Neuronal stem cell (in vitro differentiated cells): ENCODE measurements at regions not wholly inside any gene's neighbourhood (a gene's known extent, or its start where the extent isn't known, plus 50 kb on each side); places are given as distances from the start of the nearest gene placed in this dataset.
"Not testable (repeated sequence)": the region's sequence is repeated elsewhere in the genome, so short reads cannot be mapped to it uniquely, and the experiment has no call there.

ENCODE experiments used
- DNase-seq: peaks from one replicate; pipeline ENCODE4 v3.0.0-alpha.2; 2013; ENCODE audit warnings: low spot score
- H2AFZ ChIP-seq: one replicate; pipeline ENCODE4 v1.6.1; 2013; ENCODE audit warnings: mild to moderate bottlenecking, low read length, inconsistent platforms
- H2AK5ac ChIP-seq: 2 replicates; pipeline ENCODE4 v1.6.1; 2013; ENCODE audit warnings: low read depth, mild to moderate bottlenecking, inconsistent platforms, low read length, moderate library complexity, mixed read lengths
- H2BK120ac ChIP-seq: 2 replicates; pipeline ENCODE4 v1.6.1; 2013; ENCODE audit warnings: low read depth, mild to moderate bottlenecking, inconsistent platforms, low read length, moderate library complexity, mixed read lengths
- H2BK12ac ChIP-seq: one replicate; pipeline ENCODE4 v1.6.1; 2013; ENCODE audit warnings: low read length, inconsistent platforms
- H2BK15ac ChIP-seq: 2 replicates; pipeline ENCODE4 v1.6.1; 2013; ENCODE audit warnings: mild to moderate bottlenecking, low read length, inconsistent platforms, mixed read lengths
- H2BK5ac ChIP-seq: one replicate; pipeline ENCODE4 v1.6.1; 2013; ENCODE audit warnings: inconsistent platforms, mild to moderate bottlenecking, low read length, moderate library complexity
- H3K14ac ChIP-seq: one replicate; pipeline ENCODE4 v1.6.1; 2013; ENCODE audit warnings: low read length, inconsistent platforms
- H3K18ac ChIP-seq: 2 replicates; pipeline ENCODE4 v1.6.1; 2013; ENCODE audit warnings: low read length, inconsistent platforms
- H3K23ac ChIP-seq: 2 replicates; pipeline ENCODE4 v1.6.1; 2013; ENCODE audit warnings: low read depth, mild to moderate bottlenecking, mixed read lengths, low read length, inconsistent platforms; ENCODE audit not compliant: poor library complexity
- H3K27ac ChIP-seq: replicated peaks from 3 replicates; pipeline ENCODE4 v1.5.1; 2013; ENCODE audit warnings: low read length, inconsistent platforms
- H3K27me3 ChIP-seq, 3 experiments: 2 replicates each; pipeline ENCODE4 v1.6.1; 2013; ENCODE audit warnings: low read length in 3 of 3, mild to moderate bottlenecking in 2 of 3, inconsistent platforms in 1 of 3, low read depth in 1 of 3, mixed read lengths in 1 of 3, moderate library complexity in 1 of 3; ENCODE audit not compliant: control insufficient read depth in 3 of 3, insufficient read depth in 3 of 3
- H3K36me3 ChIP-seq, 2 donors: replicated peaks in 1 of 2; 2 replicates each; pipeline ENCODE4 v1.6.1; 2013; ENCODE audit warnings: low read length in 2 of 2; ENCODE audit not compliant: control insufficient read depth in 2 of 2, insufficient read depth in 2 of 2
- H3K4ac ChIP-seq: 2 replicates; pipeline ENCODE4 v1.6.1; 2013; ENCODE audit warnings: inconsistent platforms, mild to moderate bottlenecking, low read length, moderate library complexity
- H3K4me1 ChIP-seq, 2 donors: 1 replicate in 1 of 2; 2 replicates in 1 of 2; pipeline ENCODE4 v1.6.1; 2013; ENCODE audit warnings: low read length in 2 of 2, low read depth in 1 of 2; ENCODE audit not compliant: control insufficient read depth in 2 of 2, insufficient read depth in 1 of 2
- H3K4me2 ChIP-seq: one replicate; pipeline ENCODE4 v1.6.1; 2013; ENCODE audit warnings: mild to moderate bottlenecking, low read length, inconsistent platforms; ENCODE audit not compliant: insufficient read depth, poor library complexity, severe bottlenecking
- H3K4me3 ChIP-seq, 2 donors: 2 replicates each; pipeline ENCODE4 v1.5.1; 2013; ENCODE audit warnings: low read length in 2 of 2, mild to moderate bottlenecking in 2 of 2, inconsistent platforms in 1 of 2, moderate library complexity in 1 of 2
- H3K79me1 ChIP-seq: one replicate; pipeline ENCODE4 v1.6.1; 2013; ENCODE audit warnings: low read depth, mild to moderate bottlenecking, inconsistent platforms, low read length, moderate library complexity
- H3K9ac ChIP-seq: one replicate; pipeline ENCODE4 v1.6.1; 2013; ENCODE audit warnings: mild to moderate bottlenecking, low read depth, low read length, inconsistent platforms; ENCODE audit not compliant: poor library complexity
- H3K9me3 ChIP-seq, 2 donors: replicated peaks in 1 of 2; 2 replicates each; pipeline versions ENCODE3 to v1.6.1; 2013; ENCODE audit warnings: low read length in 2 of 2, mild to moderate bottlenecking in 2 of 2, inconsistent platforms in 1 of 2, low read depth in 1 of 2, mixed read lengths in 1 of 2, moderate library complexity in 1 of 2; ENCODE audit not compliant: control insufficient read depth in 2 of 2, insufficient read depth in 1 of 2
- H4K8ac ChIP-seq: one replicate; pipeline ENCODE4 v1.6.1; 2013; ENCODE audit warnings: low read depth, mild to moderate bottlenecking, inconsistent platforms, low read length, moderate library complexity
- H4K91ac ChIP-seq: one replicate; pipeline ENCODE4 v1.6.1; 2013; ENCODE audit warnings: low read length, low read depth, mild to moderate bottlenecking, inconsistent platforms; ENCODE audit not compliant: poor library complexity
- WGBS, 2 donors: extraction: QIAGEN DNeasy Blood & Tissue Kit; methylation state at CpG; one replicate each; pipeline ENCODE4 v1.1.7; 2013; ENCODE audit warnings: missing lambda C conversion rate in 2 of 2, mixed read lengths in 1 of 2; ENCODE audit not compliant: insufficient read length in 2 of 2, insufficient replicate concordance in 1 of 2; ENCODE audit errors: extremely low coverage in 2 of 2; 5-methylcytosine and 5-hydroxymethylcytosine counted together

- Histone ChIP-seq H3K4me3 (no peak overlapping the region), H3K79me1 (no peaks in the 10 kb centered on the region), H3K36me3 (no peaks in the 10 kb centered on the region), H3K4me1 (peaks cover 0 to 15% of the 10 kb centered on the region in 2 donors), H2BK12ac (no peak overlapping the region), H3K4me2 (no peak overlapping the region), H2BK5ac (no peak overlapping the region), H4K8ac (no peak overlapping the region), H3K14ac (no peak overlapping the region), H2AK5ac (no peak overlapping the region), H3K4ac (no peak overlapping the region), H2AFZ (no peak overlapping the region), H4K91ac (no peak overlapping the region), H3K9ac (no peak overlapping the region), H3K18ac (no peak overlapping the region), H3K27me3 (no peaks in the 10 kb centered on the region), H3K9me3 (no peaks in the 10 kb centered on the region), H3K23ac (no peak overlapping the region), H2BK120ac (no peak overlapping the region), H2BK15ac (no peak overlapping the region), H3K27ac (no peak overlapping the region)
- WGBS, 2 donors: no CpG with 5 or more reads among the region's 3 CpGs
- no peak for DNase-seq
Observed at GRCh38 chr2:150674283-150674682, 186.8 kb upstream of the RND3 start.

- Histone ChIP-seq H2BK15ac (no peak overlapping the region), H3K4me3 (no peak overlapping the region)
Observed at GRCh38 chr2:150672311-150672710, 184.8 kb upstream of the RND3 start.

GRCh38 chr2:150669492-150669891 lies 182.0 kb upstream of the RND3 start:
- no peak overlapping the region for H4K91ac ChIP-seq
- H3K4me3 ChIP-seq: no peak overlapping the region
- no peaks in the 10 kb centered on the region for H3K79me1 ChIP-seq
- no peak overlapping the region for H2BK120ac ChIP-seq
- H2AFZ ChIP-seq: no peak overlapping the region
- no peak overlapping the region for H3K4ac ChIP-seq
- no peak overlapping the region for H3K4me2 ChIP-seq
- H2BK5ac ChIP-seq: no peak overlapping the region
- DNase-seq: no peak
- H3K23ac ChIP-seq: no peak overlapping the region
- no peaks in the 10 kb centered on the region for H3K4me1 ChIP-seq
- no peak overlapping the region for H3K14ac ChIP-seq
- WGBS, 2 donors: no CpG with 5 or more reads among the region's 3 CpGs
- no peaks in the 10 kb centered on the region for H3K9me3 ChIP-seq
- H3K27me3 ChIP-seq: no peaks in the 10 kb centered on the region
- no peak overlapping the region for H2BK12ac ChIP-seq
- H2BK15ac ChIP-seq: no peak overlapping the region
- no peak overlapping the region for H4K8ac ChIP-seq
- no peaks in the 10 kb centered on the region for H3K36me3 ChIP-seq
- H3K18ac ChIP-seq: no peak overlapping the region
- no peak overlapping the region for H2AK5ac ChIP-seq
- no peak overlapping the region for H3K9ac ChIP-seq
- H3K27ac ChIP-seq: no peak overlapping the region

More at GRCh38 chr2:150672311-150672710, 184.8 kb upstream of the RND3 start:
- Histone ChIP-seq H3K18ac (no peak overlapping the region), H2AK5ac (no peak overlapping the region), H3K79me1 (no peaks in the 10 kb centered on the region), H3K14ac (no peak overlapping the region), H2BK5ac (no peak overlapping the region), H2AFZ (no peak overlapping the region), H4K91ac (no peak overlapping the region), H3K27me3 (no peaks in the 10 kb centered on the region), H3K4ac (no peak overlapping the region), H3K36me3 (no peaks in the 10 kb centered on the region), H3K9me3 (no peaks in the 10 kb centered on the region), H3K4me1 (peaks cover 0 to 6% of the 10 kb centered on the region in 2 donors), H3K23ac (no peak overlapping the region), H4K8ac (no peak overlapping the region), H3K9ac (no peak overlapping the region), H3K4me2 (no peak overlapping the region), H2BK120ac (no peak overlapping the region), H3K27ac (no peak overlapping the region), H2BK12ac (no peak overlapping the region)
- no peak for DNase-seq
- no CpG with 5 or more reads among the region's 2 CpGs for WGBS, 2 donors

DNA sequence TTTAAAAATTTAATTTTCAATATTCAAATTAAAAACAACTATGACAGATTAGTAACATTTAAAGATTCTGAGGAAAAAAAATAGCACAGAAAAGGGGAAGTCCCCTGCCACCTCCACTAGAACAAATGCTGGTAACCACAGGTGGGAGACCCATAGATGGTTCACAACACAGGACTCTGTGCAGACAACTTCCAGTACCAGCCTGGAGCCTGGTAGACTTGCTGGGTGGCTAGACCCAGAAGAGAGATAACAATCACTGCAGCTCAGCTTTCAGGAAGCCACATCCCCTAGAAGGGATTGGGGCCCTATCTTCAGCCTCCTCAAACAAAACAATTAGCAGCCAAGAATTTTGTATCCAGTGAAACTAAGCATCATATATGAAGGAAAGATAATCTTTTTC lies 179.6 kb upstream of the RND3 start:
- not testable (repeated sequence) for H3K79me1 ChIP-seq, H2AK5ac ChIP-seq, H3K4me1 ChIP-seq, H2BK12ac ChIP-seq, H3K4me3 ChIP-seq, H2BK5ac ChIP-seq, H3K36me3 ChIP-seq, H3K23ac ChIP-seq, DNase-seq, H3K9ac ChIP-seq, H2BK120ac ChIP-seq, H2BK15ac ChIP-seq, H3K4me2 ChIP-seq, H3K4ac ChIP-seq, H4K91ac ChIP-seq, H3K14ac ChIP-seq, H3K27me3 ChIP-seq, H3K18ac ChIP-seq, H3K9me3 ChIP-seq, H2AFZ ChIP-seq, H3K27ac ChIP-seq, H4K8ac ChIP-seq
